HCT116 (cell line): ENCODE measurements at regions not wholly inside any gene's neighbourhood (a gene's known extent, or its start where the extent isn't known, plus 50 kb on each side); places are given as distances from the start of the nearest gene placed in this dataset.

ENCODE experiments used
- ATAC-seq: fragments of 200-7000 bp; cut with Tn5 transposase; 2 replicates; pipeline ENCODE4 v1.9.1; 2020; ENCODE audit warnings: mild to moderate bottlenecking, moderate library complexity
- BruUV-seq: library from RNA; stranded (reverse); fragments of 400-500 nt; replicated peaks from 2 replicates; lab custom pipeline; 2021; lab: Mats Ljungman, UMichigan
- CTCF ChIA-PET: fragments of 300-600 bp; sonication (Branson Sonifier 250); formaldehyde crosslinking; loops from one replicate; lab custom pipeline; 2021; ENCODE audit warnings: antibody characterized with exemption; lab: Charles Lee
- POLR2A ChIA-PET: fragments of 300-600, 350-600 bp; sonication (Branson Sonifier 250); formaldehyde crosslinking; loops from one replicate; lab custom pipeline; 2021; ENCODE audit warnings: antibody characterized with exemption; lab: Charles Lee
- RAD21 ChIA-PET, 2 experiments: fragments of 300-600 bp; sonication (Branson Sonifier 250); formaldehyde crosslinking; loops; one replicate each; lab custom pipeline; 2023; ENCODE audit warnings: low total read pairs in 2 of 2; ENCODE audit not compliant: uncharacterized antibody in 2 of 2, unreplicated experiment in 2 of 2, low non-redundant PET in 1 of 2; lab: Charles Lee
- DNase-seq: peaks from one replicate; pipeline ENCODE4 v3.0.0-alpha.2; 2010; ENCODE audit warnings: low read depth, low spot score
- H2AFZ ChIP-seq: fragments of 200-600 bp; shearing (Covaris generic), sonication (generic); 2 replicates; pipeline ENCODE4 v1.6.1; 2017; ENCODE audit warnings: low read depth, mixed run types, mixed read lengths, antibody characterized with exemption, low read length; ENCODE audit not compliant: poor library complexity, severe bottlenecking
- H3K27ac ChIP-seq: 2 replicates; pipeline ENCODE4 v1.5.1; 2012; ENCODE audit warnings: low read depth, low read length
- H3K27me3 ChIP-seq: fragments of 200-600 bp; sonication (generic); 2 replicates; pipeline ENCODE4 v1.6.1; 2016; ENCODE audit warnings: mixed run types, low read length, mixed read lengths; ENCODE audit not compliant: insufficient read depth
- H3K36me3 ChIP-seq, 2 experiments: fragments of 200-500 bp in 1 of 2; fragments of 200-600 bp in 1 of 2; sonication (Bioruptor generic) in 1 of 2; sonication (generic) in 1 of 2; 2 replicates each; pipeline versions ENCODE4 v1.5.1 to v1.6.1; 2014 to 2016; ENCODE audit warnings: low read length in 2 of 2, inconsistent platforms in 1 of 2, mixed read lengths in 1 of 2, mixed run types in 1 of 2; ENCODE audit not compliant: insufficient read depth in 2 of 2, control insufficient read depth in 1 of 2
- H3K4me1 ChIP-seq, 2 experiments: fragments of 200-600 bp in 1 of 2; sonication (generic) in 1 of 2; 2 replicates each; pipeline versions ENCODE4 v1.5.1 to v1.6.1; 2012 to 2017; ENCODE audit warnings: low read length in 2 of 2, inconsistent platforms in 1 of 2, mild to moderate bottlenecking in 1 of 2, mixed read lengths in 1 of 2, mixed run types in 1 of 2, moderate library complexity in 1 of 2; ENCODE audit not compliant: insufficient read depth in 2 of 2, control insufficient read depth in 1 of 2
- H3K4me2 ChIP-seq: fragments of 200-600 bp; sonication (generic); 2 replicates; pipeline ENCODE4 v1.6.1; 2017; ENCODE audit warnings: mixed run types, low read length, mixed read lengths
- H3K4me3 ChIP-seq, 2 experiments: fragments of 200-600 bp in 1 of 2; sonication (generic) in 1 of 2; replicated peaks in 1 of 2; 2 replicates each; pipeline ENCODE4 v1.5.1; 2011 to 2016; ENCODE audit warnings: low read length in 2 of 2, control low read depth in 1 of 2, low read depth in 1 of 2, mild to moderate bottlenecking in 1 of 2, mixed read lengths in 1 of 2, mixed run types in 1 of 2
- H3K79me2 ChIP-seq: fragments of 200-600 bp; sonication (generic); 2 replicates; pipeline ENCODE4 v1.6.1; 2017; ENCODE audit warnings: mild to moderate bottlenecking, mixed run types, low read length, moderate library complexity, mixed read lengths; ENCODE audit not compliant: insufficient read depth
- H3K9ac ChIP-seq: fragments of 200-600 bp; sonication (generic); 2 replicates; pipeline ENCODE4 v1.6.1; 2016; ENCODE audit warnings: low read length, mixed read lengths
- H3K9me2 ChIP-seq: fragments of 200-600 bp; sonication (generic), shearing (Covaris generic); 2 replicates; pipeline ENCODE4 v1.6.1; 2017; ENCODE audit warnings: mixed run types, mild to moderate bottlenecking, moderate library complexity; ENCODE audit not compliant: insufficient read depth
- H3K9me3 ChIP-seq, 2 experiments: fragments of 200-500 bp in 1 of 2; fragments of 200-600 bp in 1 of 2; sonication (Bioruptor generic) in 1 of 2; sonication (generic) in 1 of 2; 2 replicates each; pipeline ENCODE4 v1.6.1; 2014 to 2017; ENCODE audit warnings: low read length in 2 of 2, mixed read lengths in 2 of 2, inconsistent platforms in 1 of 2, low read depth in 1 of 2, mild to moderate bottlenecking in 1 of 2, mixed run types in 1 of 2, moderate library complexity in 1 of 2; ENCODE audit not compliant: control insufficient read depth in 1 of 2, insufficient read depth in 1 of 2
- H4K20me1 ChIP-seq: fragments of 200-600 bp; sonication (generic), shearing (Covaris generic); 2 replicates; pipeline ENCODE4 v1.6.1; 2017; ENCODE audit warnings: mixed run types, mild to moderate bottlenecking, moderate library complexity; ENCODE audit not compliant: insufficient read depth
- EGR1 ChIP-seq: IDR thresholded peaks from 2 replicates; pipeline ENCODE4 v1.6.1; 2012; ENCODE audit warnings: low read depth
- EZH2 ChIP-seq: fragments of 200-600 bp; sonication (generic); IDR thresholded peaks from 2 replicates; pipeline ENCODE4 v1.6.1; 2017; ENCODE audit warnings: antibody characterized with exemption, mixed run types
- EZH2phosphoT487 ChIP-seq: fragments of 200-600 bp; IDR thresholded peaks from 2 replicates; pipeline ENCODE4 v1.6.1; 2018; ENCODE audit warnings: antibody characterized with exemption, borderline replicate concordance
- JUND ChIP-seq: IDR thresholded peaks from 2 replicates; pipeline ENCODE4 v1.6.1; 2012
- POLR2A ChIP-seq: IDR thresholded peaks from 2 replicates; pipeline ENCODE4 v1.7.0; 2011; ENCODE audit warnings: borderline replicate concordance; ENCODE audit not compliant: insufficient read depth, insufficient read length; ENCODE audit errors: extremely low read depth
- SIN3A ChIP-seq: IDR thresholded peaks from 2 replicates; pipeline ENCODE4 v1.6.1; 2012; ENCODE audit warnings: low read depth
- SP1 ChIP-seq: IDR thresholded peaks from 2 replicates; pipeline ENCODE4 v1.6.1; 2012; ENCODE audit warnings: low read depth
- SRF ChIP-seq: IDR thresholded peaks from 2 replicates; pipeline ENCODE4 v1.6.1; 2012; ENCODE audit warnings: low read depth
- TCF7L2 ChIP-seq: IDR thresholded peaks from 2 replicates; pipeline ENCODE4 v1.7.0; 2011; ENCODE audit warnings: borderline replicate concordance, inconsistent platforms; ENCODE audit not compliant: insufficient read depth, insufficient read length; ENCODE audit errors: extremely low read depth
- ZFX ChIP-seq: fragments of 450-650 bp; IDR thresholded peaks from 2 replicates; pipeline ENCODE4 v1.6.1; 2017
- ZNF274 ChIP-seq: fragments of 200-500 bp; sonication (Bioruptor generic); IDR thresholded peaks from 2 replicates; pipeline ENCODE4 v1.6.1; 2014; ENCODE audit warnings: mild to moderate bottlenecking, low read depth, low read length, inconsistent platforms
- intact Hi-C: fragments of 100-400 bp; cut with micrococcal nuclease; formaldehyde crosslinking; loops from 2 replicates; pipeline ENCODE4 v1.10.0; 2022
- TF ChIP-seq, protein P1 (sequence below): IDR thresholded peaks from 2 replicates; pipeline ENCODE4 v1.6.1; 2011; ENCODE audit warnings: mild to moderate bottlenecking, low read length, moderate library complexity; ENCODE audit not compliant: insufficient replicate concordance; ENCODE audit errors: extremely low read depth
- TF ChIP-seq, protein P2 (sequence below), 3 experiments: fragments of 200-600 bp in 1 of 3; sonication (generic) in 1 of 3; IDR thresholded peaks in 2 of 3; conservative IDR thresholded peaks in 1 of 3; 2 replicates each; pipeline ENCODE4 v1.5.1; 2012 to 2017; ENCODE audit warnings: low read depth in 2 of 3, low read length in 2 of 3, antibody characterized with exemption in 1 of 3, borderline replicate concordance in 1 of 3, control low read depth in 1 of 3, mild to moderate bottlenecking in 1 of 3, mixed read lengths in 1 of 3, mixed run types in 1 of 3, moderate library complexity in 1 of 3; ENCODE audit not compliant: insufficient read depth in 1 of 3
- TF ChIP-seq, protein P3 (sequence below): IDR thresholded peaks from 2 replicates; pipeline ENCODE4 v1.6.1; 2012

DNA sequence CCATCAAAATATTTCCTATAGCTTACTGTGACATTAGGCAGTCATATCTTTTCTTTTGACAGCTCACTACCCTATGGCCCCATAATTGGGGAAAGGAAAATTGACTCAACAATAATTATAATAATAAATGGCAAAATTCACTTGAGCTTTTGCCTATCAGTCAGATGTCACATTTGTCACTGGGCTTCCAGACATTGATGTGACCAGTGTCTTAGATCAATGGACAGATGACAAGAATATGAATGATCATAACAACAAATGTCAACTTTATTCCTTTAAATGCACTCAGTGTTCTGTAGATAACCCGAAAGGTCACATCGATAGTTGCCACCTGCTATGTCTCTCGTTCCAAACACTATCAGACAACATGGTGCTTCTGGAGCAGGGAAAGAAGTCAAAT, 266.7 kb downstream of the GPATCH2 start:
- no peak overlapping the region for H3K4me3 ChIP-seq
- CTCF ChIA-PET = interaction anchor here (1.4 kb wide), 1 partner anchor 30 kb away, joined by 3 read pairs; no protein-coding TSS in a partner anchor

DNA sequence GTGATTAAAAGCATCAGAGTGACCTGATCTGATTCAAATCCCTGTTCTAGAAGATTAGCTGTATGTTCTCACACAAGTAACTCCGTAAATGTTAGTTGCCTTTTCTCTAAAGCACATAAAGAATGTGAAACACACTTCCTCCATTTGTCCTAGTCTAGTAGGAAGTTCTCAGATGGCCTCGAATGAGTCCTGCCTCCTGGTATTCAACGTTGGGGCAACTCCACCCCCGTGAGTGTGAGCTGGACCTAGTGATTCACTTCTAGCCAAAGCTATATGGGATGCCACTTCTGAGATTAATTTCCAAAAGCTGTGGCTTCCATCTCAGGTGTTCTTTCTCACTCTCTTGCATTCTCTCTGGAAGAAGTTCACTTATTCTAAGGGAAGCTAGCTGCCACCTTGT, 267.6 kb downstream of the GPATCH2 start:
- Histone ChIP-seq H3K4me1 (no peaks in the 10 kb centered on the region), H3K36me3 (no peaks in the 10 kb centered on the region), H3K9ac (no peak overlapping the region), H2AFZ (no peak overlapping the region), H3K4me2 (no peak overlapping the region), H3K9me2 (no peaks in the 10 kb centered on the region), H4K20me1 (no peaks in the 10 kb centered on the region), H3K9me3 (no peaks in the 10 kb centered on the region), H3K27me3 (no peaks in the 10 kb centered on the region), H3K79me2 (no peaks in the 10 kb centered on the region), H3K4me3 (no peak overlapping the region), H3K27ac (no peak overlapping the region)
- ChIA-PET RAD21 (no interaction called here), POLR2A (no interaction called here), CTCF (interaction anchor here (1.4 kb wide), 1 partner anchor 29 kb away, joined by 3 read pairs; no protein-coding TSS in a partner anchor)
- no peak for ATAC-seq
- intact Hi-C loops = no loop called here
- TF ChIP-seq, protein P1, sequence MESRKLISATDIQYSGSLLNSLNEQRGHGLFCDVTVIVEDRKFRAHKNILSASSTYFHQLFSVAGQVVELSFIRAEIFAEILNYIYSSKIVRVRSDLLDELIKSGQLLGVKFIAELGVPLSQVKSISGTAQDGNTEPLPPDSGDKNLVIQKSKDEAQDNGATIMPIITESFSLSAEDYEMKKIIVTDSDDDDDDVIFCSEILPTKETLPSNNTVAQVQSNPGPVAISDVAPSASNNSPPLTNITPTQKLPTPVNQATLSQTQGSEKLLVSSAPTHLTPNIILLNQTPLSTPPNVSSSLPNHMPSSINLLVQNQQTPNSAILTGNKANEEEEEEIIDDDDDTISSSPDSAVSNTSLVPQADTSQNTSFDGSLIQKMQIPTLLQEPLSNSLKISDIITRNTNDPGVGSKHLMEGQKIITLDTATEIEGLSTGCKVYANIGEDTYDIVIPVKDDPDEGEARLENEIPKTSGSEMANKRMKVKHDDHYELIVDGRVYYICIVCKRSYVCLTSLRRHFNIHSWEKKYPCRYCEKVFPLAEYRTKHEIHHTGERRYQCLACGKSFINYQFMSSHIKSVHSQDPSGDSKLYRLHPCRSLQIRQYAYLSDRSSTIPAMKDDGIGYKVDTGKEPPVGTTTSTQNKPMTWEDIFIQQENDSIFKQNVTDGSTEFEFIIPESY = no peak
- TF ChIP-seq SIN3A = no peak
- TF ChIP-seq EZH2 = no peak
- TF ChIP-seq, protein P2, sequence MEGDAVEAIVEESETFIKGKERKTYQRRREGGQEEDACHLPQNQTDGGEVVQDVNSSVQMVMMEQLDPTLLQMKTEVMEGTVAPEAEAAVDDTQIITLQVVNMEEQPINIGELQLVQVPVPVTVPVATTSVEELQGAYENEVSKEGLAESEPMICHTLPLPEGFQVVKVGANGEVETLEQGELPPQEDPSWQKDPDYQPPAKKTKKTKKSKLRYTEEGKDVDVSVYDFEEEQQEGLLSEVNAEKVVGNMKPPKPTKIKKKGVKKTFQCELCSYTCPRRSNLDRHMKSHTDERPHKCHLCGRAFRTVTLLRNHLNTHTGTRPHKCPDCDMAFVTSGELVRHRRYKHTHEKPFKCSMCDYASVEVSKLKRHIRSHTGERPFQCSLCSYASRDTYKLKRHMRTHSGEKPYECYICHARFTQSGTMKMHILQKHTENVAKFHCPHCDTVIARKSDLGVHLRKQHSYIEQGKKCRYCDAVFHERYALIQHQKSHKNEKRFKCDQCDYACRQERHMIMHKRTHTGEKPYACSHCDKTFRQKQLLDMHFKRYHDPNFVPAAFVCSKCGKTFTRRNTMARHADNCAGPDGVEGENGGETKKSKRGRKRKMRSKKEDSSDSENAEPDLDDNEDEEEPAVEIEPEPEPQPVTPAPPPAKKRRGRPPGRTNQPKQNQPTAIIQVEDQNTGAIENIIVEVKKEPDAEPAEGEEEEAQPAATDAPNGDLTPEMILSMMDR (IDR thresholded peaks at IDR 0.05 in 2 of 3, conservative IDR thresholded peaks at IDR 0.05 in 1 of 3; ENCODE audit: borderline replicate concordance in 1 of 3, insufficient read depth in 1 of 3, low read depth in 2 of 3, low read length in 2 of 3) = no peak
- no peak for TF ChIP-seq EGR1
- TF ChIP-seq POLR2A = no peak
- TF ChIP-seq JUND = no peak
- no peak for TF ChIP-seq ZFX
- no peak for TF ChIP-seq TCF7L2
- TF ChIP-seq EZH2phosphoT487 = no peak
- TF ChIP-seq, protein P3, sequence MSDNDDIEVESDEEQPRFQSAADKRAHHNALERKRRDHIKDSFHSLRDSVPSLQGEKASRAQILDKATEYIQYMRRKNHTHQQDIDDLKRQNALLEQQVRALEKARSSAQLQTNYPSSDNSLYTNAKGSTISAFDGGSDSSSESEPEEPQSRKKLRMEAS = no peak
- no peak for TF ChIP-seq SP1
- BruUV-seq = no TSS peak
- no peak for DNase-seq

More for the DNA sequence above, 266.7 kb downstream of the GPATCH2 start:
- BruUV-seq = no TSS peak
- H3K27me3 ChIP-seq = no peaks in the 10 kb centered on the region
- RAD21 ChIA-PET = no interaction called here
- H4K20me1 ChIP-seq = no peaks in the 10 kb centered on the region
- H3K36me3 ChIP-seq = no peaks in the 10 kb centered on the region
- DNase-seq = no peak
- H3K4me1 ChIP-seq = no peaks in the 10 kb centered on the region
- TF ChIP-seq SRF (no peak), ZNF274 (no peak), POLR2A (no peak)
- intact Hi-C loops = no loop called here
- no peak overlapping the region for H2AFZ ChIP-seq
- no peaks in the 10 kb centered on the region for H3K79me2 ChIP-seq
- no peak overlapping the region for H3K4me2 ChIP-seq
- POLR2A ChIA-PET = no interaction called here
- ATAC-seq = no peak
- H3K9ac ChIP-seq = no peak overlapping the region
- H3K27ac ChIP-seq = no peak overlapping the region
- no peaks in the 10 kb centered on the region for H3K9me3 ChIP-seq
- no peaks in the 10 kb centered on the region for H3K9me2 ChIP-seq
